ENCODE measurements at regions not wholly inside any gene's neighbourhood (a gene's known extent, or its start where the extent isn't known, plus 50 kb on each side); places are given as distances from the start of the nearest gene placed in this dataset.

GRCh38 chr13:31081316-31081715 is 80.4 kb downstream of the HSPH1 start:
- no peak for DNase-seq (ENCODE audit: low read depth)

- no peak for DNase-seq (ENCODE audit: low read depth)
Observed at GRCh38 chr13:31074756-31075155, 86.9 kb downstream of the HSPH1 start.

- DNase-seq (ENCODE audit: low read depth): no peak
Observed at GRCh38 chr13:31073859-31074718, 87.6 kb downstream of the HSPH1 start.

GRCh38 chr13:31072041-31072440 is 89.7 kb downstream of the HSPH1 start:
- DNase-seq (ENCODE audit: low read depth): no peak

- DNase-seq (ENCODE audit: low read depth): no peak
Observed at GRCh38 chr13:31069808-31070534, 91.7 kb downstream of the HSPH1 start.

GRCh38 chr13:31068119-31068423 is 93.6 kb downstream of the HSPH1 start:
- no peak for DNase-seq (ENCODE audit: low read depth)

- DNase-seq (ENCODE audit: low read depth): no peak
Observed at GRCh38 chr13:31067416-31068118, 94.1 kb downstream of the HSPH1 start.

GRCh38 chr13:31064636-31065035 is 97.1 kb downstream of the HSPH1 start:
- DNase-seq (ENCODE audit: low read depth): no peak

GRCh38 chr13:31063772-31064171 is 97.9 kb downstream of the HSPH1 start:
- DNase-seq (ENCODE audit: low read depth): no peak

GRCh38 chr13:31060655-31061054 is 101.0 kb downstream of the HSPH1 start:
- DNase-seq (ENCODE audit: low read depth): no peak

GRCh38 chr13:31060220-31060619 is 101.5 kb downstream of the HSPH1 start:
- no peak for DNase-seq (ENCODE audit: low read depth)

- no peak for DNase-seq (ENCODE audit: low read depth)
Observed at GRCh38 chr13:31057403-31058033, 104.2 kb downstream of the HSPH1 start.

- no peak for DNase-seq (ENCODE audit: low read depth)
Observed at GRCh38 chr13:31056644-31057271, 104.9 kb downstream of the HSPH1 start.

- DNase-seq (ENCODE audit: low read depth): no peak
Observed at GRCh38 chr13:31055589-31055988, 106.1 kb downstream of the HSPH1 start.

- no peak for DNase-seq (ENCODE audit: low read depth)
Observed at GRCh38 chr13:31054632-31055031, 107.1 kb downstream of the HSPH1 start.

- no peak for DNase-seq (ENCODE audit: low read depth)
Observed at GRCh38 chr13:31053896-31054295, 107.8 kb downstream of the HSPH1 start.

- DNase-seq (ENCODE audit: low read depth): no peak
Observed at GRCh38 chr13:31053091-31053490, 108.6 kb downstream of the HSPH1 start.

- no peak for DNase-seq (ENCODE audit: low read depth)
Observed at GRCh38 chr13:31052478-31052877, 109.2 kb downstream of the HSPH1 start.

GRCh38 chr13:31051999-31052398 is 109.7 kb downstream of the HSPH1 start:
- DNase-seq (ENCODE audit: low read depth): no peak

- DNase-seq (ENCODE audit: low read depth): no peak
Observed at GRCh38 chr13:31050486-31051400, 111.0 kb downstream of the HSPH1 start.

GRCh38 chr13:31049833-31050232 is 111.9 kb downstream of the HSPH1 start:
- DNase-seq (ENCODE audit: low read depth): no peak

Data from activated gamma-delta T cell treated with anti-CD3 and anti-CD28 coated beads, Interleukin-2, amount 50 U/mL, for 16 hours (primary cell).